ENCODE measurements at regions not wholly inside any gene's neighbourhood (a gene's known extent, or its start where the extent isn't known, plus 50 kb on each side); places are given as distances from the start of the nearest gene placed in this dataset.
A peak's percentile ranks its signal among the peaks of the same experiment; 100 is the strongest.
"Not testable (repeated sequence)": the region's sequence is repeated elsewhere in the genome, so short reads cannot be mapped to it uniquely, and the experiment has no call there.

- DNase-seq, result no peak
These were observed 113.2 kb downstream of the RTP4 start for GRCh38 chr3:187481426-187481825.

- not testable (repeated sequence) for DNase-seq
These were observed 107.4 kb downstream of the RTP4 start for GRCh38 chr3:187475613-187476012.

GRCh38 chr3:187473778-187474406 is 105.7 kb downstream of the RTP4 start:
- DNase-seq, result no peak

GRCh38 chr3:187466306-187466705 is 98.1 kb downstream of the RTP4 start:
- DNase-seq, result not testable (repeated sequence)

- no peak for DNase-seq
These were observed 97.3 kb downstream of the RTP4 start for GRCh38 chr3:187465503-187465902.

GRCh38 chr3:187464682-187465081 is 96.5 kb downstream of the RTP4 start:
- no peak for DNase-seq

GRCh38 chr3:187458921-187459320 is 90.7 kb downstream of the RTP4 start:
- no peak for DNase-seq

- DNase-seq, result no peak
These were observed 90.2 kb downstream of the RTP4 start for GRCh38 chr3:187458383-187458782.

- DNase-seq, result peak in 48 of 58 donors; percentile 3 to 76 (median 35)
These were observed 88.1 kb downstream of the RTP4 start for GRCh38 chr3:187456250-187456649.

GRCh38 chr3:187454085-187454815 is 86.1 kb downstream of the RTP4 start:
- DNase-seq, result no peak

- peak in 4 of 58 donors; percentile 2 to 22 (median 8) for DNase-seq
These were observed 82.4 kb downstream of the RTP4 start for GRCh38 chr3:187450431-187451190.

GRCh38 chr3:187448674-187449073 is 80.5 kb downstream of the RTP4 start:
- DNase-seq, result no peak

- peak in 1 of 58 donors; percentile 1 for DNase-seq
These were observed 79.6 kb downstream of the RTP4 start for GRCh38 chr3:187447737-187448136.

GRCh38 chr3:187445356-187445755 is 77.2 kb downstream of the RTP4 start:
- peak in 29 of 58 donors; percentile 4 to 58 (median 20) for DNase-seq

GRCh38 chr3:187434524-187434923 is 66.3 kb downstream of the RTP4 start:
- DNase-seq, result no peak

- no peak for DNase-seq
These were observed 62.4 kb downstream of the RTP4 start for GRCh38 chr3:187430576-187430975.
